ENCODE measurements at regions not wholly inside any gene's neighbourhood (a gene's known extent, or its start where the extent isn't known, plus 50 kb on each side); places are given as distances from the start of the nearest gene placed in this dataset.

DNA sequence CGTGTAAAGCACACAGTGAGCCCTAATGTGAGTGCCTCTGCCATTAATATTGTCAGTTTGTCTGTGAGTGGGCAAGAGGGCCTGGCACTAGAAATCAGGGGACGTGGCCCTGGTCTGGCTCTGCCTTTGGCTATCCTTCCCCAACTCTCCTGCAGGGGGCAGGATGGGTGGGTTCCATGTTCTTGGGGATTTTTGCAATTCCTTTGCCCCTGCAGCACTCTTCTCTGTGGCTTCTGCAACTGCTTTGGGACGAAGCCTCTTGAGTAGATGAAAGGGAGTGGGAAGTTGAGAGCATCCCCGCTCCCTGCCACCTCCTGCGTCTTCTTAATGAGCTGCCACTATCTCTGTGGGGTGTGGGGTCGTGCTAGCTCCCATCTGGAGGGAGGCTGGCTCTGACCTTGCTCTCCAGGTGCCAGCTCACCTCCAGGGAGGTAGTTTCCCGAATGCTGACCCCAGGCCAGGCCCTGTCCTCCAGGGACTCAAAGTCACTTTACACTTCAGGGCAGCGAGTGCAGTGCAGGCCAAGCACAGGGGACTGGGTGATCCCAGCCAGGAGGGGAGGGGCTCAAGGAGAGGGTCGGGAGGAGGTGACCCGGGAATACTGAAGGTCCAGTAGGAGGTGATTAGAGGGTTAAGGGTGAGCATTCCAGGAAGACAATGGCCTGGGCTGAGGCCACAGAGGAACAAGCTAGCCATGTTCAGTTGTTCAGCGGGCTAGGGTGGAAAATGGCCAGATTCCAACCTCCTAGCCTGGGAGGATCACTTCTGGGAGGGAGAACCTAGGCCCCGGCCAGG lies 121.0 kb upstream of the NLRP1 start:
- no peak for DNase-seq (ENCODE audit: low read depth, low spot score)
- no peak overlapping the region for H3K4me2 ChIP-seq (ENCODE audit: control insufficient read depth, extremely low read depth, insufficient read depth, low read depth, low read length)
- H3K79me2 ChIP-seq (ENCODE audit: control insufficient read depth, insufficient read depth, low read length) = no peaks in the 10 kb centered on the region
- dilution Hi-C loops (cut with MboI; ENCODE audit: extremely low pct_ligation_motif_present, low sequenced_read_pairs) = no loop called here
- no peaks in the 10 kb centered on the region for H3K36me3 ChIP-seq (ENCODE audit: control insufficient read depth in 2 of 2, extremely low read depth in 1 of 2, insufficient read depth in 2 of 2, low read length in 2 of 2)
- H3K4me1 ChIP-seq (ENCODE audit: control insufficient read depth, extremely low read depth, insufficient read depth, low read length) = no peaks in the 10 kb centered on the region
- FAIRE-seq = no peak
- H3K9me3 ChIP-seq (ENCODE audit: control insufficient read depth, low read depth, low read length) = no peaks in the 10 kb centered on the region
- H2AFZ ChIP-seq (ENCODE audit: control insufficient read depth, low read length) = no peak overlapping the region
- H3K9ac ChIP-seq (ENCODE audit: control insufficient read depth, extremely low read depth, insufficient read depth, low read length) = no peak overlapping the region
- no peak overlapping the region for H3K4me3 ChIP-seq (ENCODE audit: control insufficient read depth in 2 of 3, extremely low read depth in 1 of 3, insufficient read depth in 2 of 3, low read depth in 1 of 3, low read length in 3 of 3)
- H3K27ac ChIP-seq (ENCODE audit: control insufficient read depth, insufficient read depth, low read length) = no peak overlapping the region
- peaks cover 11% of the 10 kb centered on the region for H3K27me3 ChIP-seq (ENCODE audit: control insufficient read depth, extremely low read depth, insufficient read depth, low read length)
- TF ChIP-seq CTCF (optimal IDR thresholded peaks at IDR 0.05 in 1 of 3, IDR thresholded peaks at IDR 0.05 in 1 of 3, conservative IDR thresholded peaks at IDR 0.05 in 1 of 3; ENCODE audit: extremely low read depth in 1 of 3, insufficient read depth in 2 of 3, low read length in 3 of 3) (peak; percentile 11 to 42 (median 31)), EZH2 (IDR thresholded peaks at IDR 0.05; ENCODE audit: low read length) (no peak)
- H3K9me1 ChIP-seq (ENCODE audit: control insufficient read depth, extremely low read depth, insufficient read depth, low read length) = no peaks in the 10 kb centered on the region
- no peaks in the 10 kb centered on the region for H4K20me1 ChIP-seq (ENCODE audit: control insufficient read depth, extremely low read depth, insufficient read depth, low read length)

DNA sequence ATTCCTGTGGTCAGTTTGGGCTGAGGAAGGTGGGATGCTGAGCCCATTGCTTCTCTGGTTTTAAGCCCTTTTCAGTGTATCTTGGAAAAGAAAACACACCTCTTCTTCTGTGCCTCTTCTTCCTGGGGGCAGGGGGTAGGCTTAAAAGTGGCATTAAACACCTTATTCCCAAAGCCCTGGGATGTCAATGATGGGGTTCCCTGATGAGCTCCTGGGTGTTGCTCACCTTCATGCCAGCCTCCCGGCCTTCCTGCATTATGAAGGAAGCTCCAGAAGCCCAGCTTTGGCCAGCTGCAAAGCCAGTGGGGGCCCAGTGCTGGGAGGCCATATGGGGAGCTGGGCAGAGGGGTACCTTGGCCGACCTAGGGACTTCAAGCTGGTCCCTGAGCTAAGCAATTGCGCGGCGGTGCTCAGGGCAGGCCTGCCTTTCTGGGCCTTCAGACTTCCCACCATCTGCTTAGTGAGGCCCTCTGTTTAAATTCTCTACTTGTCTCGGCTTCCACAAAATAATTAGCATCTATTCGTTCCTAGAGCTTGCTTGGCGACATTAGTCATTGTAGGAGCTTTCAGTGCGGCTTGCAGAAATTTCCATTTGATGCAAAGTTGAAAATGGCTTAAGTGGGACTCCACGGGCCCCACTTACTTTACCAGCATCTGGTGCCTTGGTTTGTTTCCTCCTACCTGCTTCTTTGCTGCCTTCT lies 121.7 kb upstream of the NLRP1 start:
- peaks cover 8% of the 10 kb centered on the region for H3K27me3 ChIP-seq (ENCODE audit: control insufficient read depth, extremely low read depth, insufficient read depth, low read length)
- no peaks in the 10 kb centered on the region for H4K20me1 ChIP-seq (ENCODE audit: control insufficient read depth, extremely low read depth, insufficient read depth, low read length)
- H3K36me3 ChIP-seq (ENCODE audit: control insufficient read depth in 2 of 2, extremely low read depth in 1 of 2, insufficient read depth in 2 of 2, low read length in 2 of 2) = no peaks in the 10 kb centered on the region
- FAIRE-seq = no peak
- H3K9me1 ChIP-seq (ENCODE audit: control insufficient read depth, extremely low read depth, insufficient read depth, low read length) = no peaks in the 10 kb centered on the region
- no peak overlapping the region for H3K4me2 ChIP-seq (ENCODE audit: control insufficient read depth, extremely low read depth, insufficient read depth, low read depth, low read length)
- TF ChIP-seq CTCF (optimal IDR thresholded peaks at IDR 0.05 in 1 of 3, IDR thresholded peaks at IDR 0.05 in 1 of 3, conservative IDR thresholded peaks at IDR 0.05 in 1 of 3; ENCODE audit: extremely low read depth in 1 of 3, insufficient read depth in 2 of 3, low read length in 3 of 3) (no peak), EZH2 (IDR thresholded peaks at IDR 0.05; ENCODE audit: low read length) (no peak)
- H3K79me2 ChIP-seq (ENCODE audit: control insufficient read depth, insufficient read depth, low read length) = no peaks in the 10 kb centered on the region
- no peak overlapping the region for H3K27ac ChIP-seq (ENCODE audit: control insufficient read depth, insufficient read depth, low read length)
- no peak overlapping the region for H3K9ac ChIP-seq (ENCODE audit: control insufficient read depth, extremely low read depth, insufficient read depth, low read length)
- no peak for DNase-seq (ENCODE audit: low read depth, low spot score)
- H2AFZ ChIP-seq (ENCODE audit: control insufficient read depth, low read length) = no peak overlapping the region
- H3K9me3 ChIP-seq (ENCODE audit: control insufficient read depth, low read depth, low read length) = no peaks in the 10 kb centered on the region
- H3K4me3 ChIP-seq (ENCODE audit: control insufficient read depth in 2 of 3, extremely low read depth in 1 of 3, insufficient read depth in 2 of 3, low read depth in 1 of 3, low read length in 3 of 3) = no peak overlapping the region
- dilution Hi-C loops (cut with MboI; ENCODE audit: extremely low pct_ligation_motif_present, low sequenced_read_pairs) = no loop called here
- no peaks in the 10 kb centered on the region for H3K4me1 ChIP-seq (ENCODE audit: control insufficient read depth, extremely low read depth, insufficient read depth, low read length)

Measured in keratinocyte (primary cell).